ENCODE measurements at regions not wholly inside any gene's neighbourhood (a gene's known extent, or its start where the extent isn't known, plus 50 kb on each side); places are given as distances from the start of the nearest gene placed in this dataset.

DNA sequence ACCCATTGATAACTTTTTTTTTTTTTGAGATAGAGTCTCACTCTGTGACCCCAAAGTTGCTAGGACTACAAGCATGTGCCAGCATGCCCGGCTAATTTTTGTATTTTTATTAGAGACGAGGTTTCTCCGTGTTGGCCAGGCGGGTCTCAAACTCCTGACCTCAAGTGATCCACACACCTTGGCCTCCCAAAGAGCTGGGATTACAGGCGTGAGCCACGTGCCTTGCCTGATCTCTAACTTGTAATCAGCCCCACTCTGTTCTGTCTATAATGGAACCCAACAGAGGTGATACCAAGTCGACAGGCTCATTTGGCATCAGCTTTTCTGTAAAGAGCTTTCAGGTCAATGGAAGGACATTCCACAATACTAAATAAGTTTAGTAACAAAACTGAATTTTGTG, 99.4 kb downstream of the HFE start:
- TF ChIP-seq POLR2A (IDR thresholded peaks at IDR 0.05) (no peak), CTCF (IDR thresholded peaks at IDR 0.05) (no peak)
